Left renal cortex interstitium (tissue), 4 donors: ENCODE measurements at regions not wholly inside any gene's neighbourhood (a gene's known extent, or its start where the extent isn't known, plus 50 kb on each side); places are given as distances from the start of the nearest gene placed in this dataset.

Experiments used
- DNase-seq, 4 donors: peaks; one replicate each; pipeline ENCODE4 v3.0.0-alpha.2; 2013; ENCODE audit warnings: low read depth in 4 of 4, low spot score in 2 of 4, missing footprints in 1 of 4

DNA sequence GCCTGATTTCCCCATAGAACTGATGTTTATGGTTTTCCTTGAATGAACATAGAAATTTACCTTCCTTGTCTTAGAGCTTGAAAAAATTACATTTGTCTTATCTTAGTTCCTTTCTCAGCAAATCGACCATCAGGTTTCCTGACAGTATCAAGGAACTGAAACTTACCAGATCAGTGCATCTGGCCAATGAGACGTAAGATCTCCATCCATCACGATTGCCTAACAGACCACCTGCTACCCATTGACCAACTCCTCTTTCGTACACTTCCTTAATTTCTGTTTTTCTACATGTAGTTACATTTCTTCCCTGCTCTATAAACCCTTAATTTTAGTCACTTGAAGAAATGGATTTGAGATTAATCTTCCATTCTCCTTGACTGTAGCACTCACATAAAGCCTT lies 57.4 kb upstream of the TMPRSS15 start:
- no peak for DNase-seq

GRCh38 chr21:18461743-18462142 lies 58.2 kb upstream of the TMPRSS15 start:
- no peak for DNase-seq

- DNase-seq: no peak
Observed at GRCh38 chr21:18467715-18468114, 64.1 kb upstream of the TMPRSS15 start.

DNA sequence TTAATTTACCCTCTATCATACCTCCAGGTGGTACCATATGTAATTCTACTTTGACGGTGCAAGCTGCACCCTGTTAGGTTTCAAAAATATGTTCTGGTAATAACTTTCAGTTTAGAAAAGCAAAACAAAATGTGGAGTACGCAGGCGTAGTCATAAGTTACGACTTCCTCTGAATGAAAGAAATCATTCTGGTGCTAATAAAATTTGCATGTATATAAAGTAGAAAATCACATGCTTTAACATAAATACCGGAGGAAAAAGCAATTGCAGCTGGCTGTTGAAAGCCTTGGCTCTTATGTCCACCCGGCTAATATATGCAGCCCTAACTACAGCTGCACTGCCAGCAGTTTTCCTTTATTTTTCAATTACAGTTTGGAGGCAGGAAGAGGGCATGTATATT lies 65.2 kb upstream of the TMPRSS15 start:
- DNase-seq: peak in 1 of 4 donors; percentile 55

- DNase-seq: no peak
Observed at GRCh38 chr21:18476639-18477038, 73.1 kb upstream of the TMPRSS15 start.

DNA sequence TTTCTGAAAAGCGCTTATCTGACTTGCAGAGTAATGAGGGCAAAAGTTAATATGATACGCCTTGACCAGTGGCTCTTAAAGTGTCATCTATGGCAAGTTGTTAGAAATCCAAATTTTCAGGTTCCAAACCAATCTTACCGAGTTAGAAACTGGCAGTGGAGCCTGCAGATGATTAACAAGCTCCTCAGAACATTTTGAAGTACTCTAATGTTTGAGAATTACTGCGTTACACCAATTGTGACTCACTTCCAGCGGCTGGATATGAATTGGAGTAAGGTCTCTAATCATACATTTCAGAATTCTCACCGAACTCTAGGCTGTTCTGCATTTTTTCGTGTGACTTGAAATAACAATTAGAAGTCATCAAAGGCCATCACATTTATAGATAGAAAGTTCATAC lies 73.5 kb upstream of the TMPRSS15 start:
- DNase-seq: no peak

DNA sequence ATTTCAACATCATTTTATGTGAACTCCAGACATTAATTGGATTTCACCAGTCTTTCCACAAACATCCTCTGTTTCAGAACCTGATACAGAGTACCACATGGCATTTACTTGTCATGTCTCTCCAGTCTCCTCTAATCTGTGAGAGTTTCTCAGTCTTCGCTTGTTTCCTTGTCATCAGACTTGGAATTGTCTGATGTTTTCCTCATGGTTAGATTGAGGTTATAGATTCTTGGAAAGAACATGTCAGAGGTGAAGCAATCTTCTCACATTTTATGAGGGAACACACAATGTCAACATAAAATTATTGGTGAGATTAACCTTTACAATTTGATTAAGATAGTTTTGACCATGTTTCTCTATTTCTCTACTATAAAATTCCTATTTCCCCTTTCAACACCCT lies 74.9 kb upstream of the TMPRSS15 start:
- no peak for DNase-seq

DNA sequence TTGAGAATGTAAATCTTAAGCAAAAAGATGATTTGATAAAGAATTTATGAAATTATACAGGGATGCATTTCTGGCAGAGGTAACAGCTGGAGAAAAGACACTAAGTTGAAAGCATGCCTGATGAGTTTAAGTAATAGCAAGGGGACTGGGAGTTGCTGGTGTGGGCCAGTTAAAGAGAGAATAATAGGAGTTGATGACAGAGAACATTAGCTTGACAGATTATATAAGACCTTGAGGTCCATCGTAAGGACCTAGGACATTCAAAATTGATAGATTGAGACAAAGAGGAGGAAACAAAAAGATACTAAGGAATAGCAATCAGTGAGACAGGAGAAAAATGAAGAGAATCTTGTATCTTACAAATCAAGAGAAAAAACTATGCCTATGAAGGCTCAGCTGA lies 84.7 kb upstream of the TMPRSS15 start:
- no peak for DNase-seq

DNA sequence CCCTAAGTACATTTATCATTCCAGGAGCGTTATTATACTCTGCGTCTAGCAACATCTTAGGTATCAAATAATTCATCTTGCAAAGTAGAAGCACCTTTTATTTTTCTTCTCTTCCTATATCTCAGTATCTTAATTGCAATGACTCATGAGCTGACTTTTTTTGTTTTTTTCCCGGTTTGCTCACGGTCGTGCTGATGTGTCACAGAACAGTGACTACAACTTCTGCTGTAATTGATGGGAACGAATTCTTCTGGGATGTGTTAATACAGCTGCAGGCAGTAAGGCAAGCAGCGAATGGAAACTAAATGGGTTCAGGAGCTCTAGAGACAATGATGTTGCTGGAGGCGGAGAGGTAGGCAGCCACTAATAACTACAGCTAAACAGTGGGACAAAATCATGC lies 89.8 kb upstream of the TMPRSS15 start:
- DNase-seq: no peak

- DNase-seq: no peak
Observed at GRCh38 chr21:18495523-18495922, 91.9 kb upstream of the TMPRSS15 start.

DNA sequence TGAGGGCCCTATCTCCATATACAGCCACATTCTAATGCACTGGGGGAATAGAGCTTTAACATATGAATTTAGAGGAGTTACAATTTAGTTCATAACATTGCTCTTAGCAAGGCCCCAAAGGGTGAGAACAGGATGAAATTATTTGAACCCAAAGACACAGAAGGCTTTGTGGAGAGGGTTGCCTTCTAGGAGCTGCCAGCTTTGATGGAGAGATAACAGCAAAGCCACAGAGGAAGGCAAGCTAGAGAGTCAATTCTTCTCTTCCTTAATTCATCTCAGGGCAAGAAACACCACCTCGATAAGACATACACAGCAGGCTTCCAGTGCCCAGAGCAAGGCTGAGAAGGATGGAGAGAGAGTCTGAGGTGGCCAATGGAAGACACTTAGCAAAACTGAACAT lies 94.8 kb upstream of the TMPRSS15 start:
- no peak for DNase-seq

DNA sequence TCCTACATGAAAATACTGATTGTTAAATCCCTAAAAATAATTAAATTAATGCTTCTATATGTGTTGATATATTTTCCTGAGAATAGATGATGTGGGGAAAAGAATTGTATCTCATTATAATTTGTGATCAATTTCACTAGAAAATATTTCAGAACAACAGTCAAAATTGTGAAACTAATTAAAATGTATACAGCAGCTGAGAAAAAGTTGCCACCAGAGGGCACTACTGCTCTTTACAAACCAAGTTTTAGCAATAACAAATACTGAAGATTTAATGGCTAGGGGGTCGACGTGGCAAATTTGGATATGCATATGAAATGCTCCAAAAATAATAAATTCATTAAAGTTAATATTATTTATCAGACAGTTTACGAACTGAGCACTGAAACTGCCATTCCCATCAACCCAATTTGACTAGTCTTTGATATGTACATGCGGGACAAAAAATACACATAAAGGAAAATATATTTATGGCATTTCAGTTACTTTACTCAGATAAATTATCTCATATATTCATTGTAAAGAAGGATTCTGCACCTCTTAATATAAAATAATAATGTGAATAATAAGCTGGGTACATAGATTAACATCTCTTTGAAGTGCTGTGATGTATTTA lies 96.3 kb upstream of the TMPRSS15 start:
- peak in 1 of 4 donors; percentile 44 for DNase-seq

- no peak for DNase-seq
Observed at GRCh38 chr21:18518054-18518481, 114.5 kb upstream of the TMPRSS15 start.

- no peak for DNase-seq
Observed at GRCh38 chr21:18521204-18521603, 117.6 kb upstream of the TMPRSS15 start.

DNA sequence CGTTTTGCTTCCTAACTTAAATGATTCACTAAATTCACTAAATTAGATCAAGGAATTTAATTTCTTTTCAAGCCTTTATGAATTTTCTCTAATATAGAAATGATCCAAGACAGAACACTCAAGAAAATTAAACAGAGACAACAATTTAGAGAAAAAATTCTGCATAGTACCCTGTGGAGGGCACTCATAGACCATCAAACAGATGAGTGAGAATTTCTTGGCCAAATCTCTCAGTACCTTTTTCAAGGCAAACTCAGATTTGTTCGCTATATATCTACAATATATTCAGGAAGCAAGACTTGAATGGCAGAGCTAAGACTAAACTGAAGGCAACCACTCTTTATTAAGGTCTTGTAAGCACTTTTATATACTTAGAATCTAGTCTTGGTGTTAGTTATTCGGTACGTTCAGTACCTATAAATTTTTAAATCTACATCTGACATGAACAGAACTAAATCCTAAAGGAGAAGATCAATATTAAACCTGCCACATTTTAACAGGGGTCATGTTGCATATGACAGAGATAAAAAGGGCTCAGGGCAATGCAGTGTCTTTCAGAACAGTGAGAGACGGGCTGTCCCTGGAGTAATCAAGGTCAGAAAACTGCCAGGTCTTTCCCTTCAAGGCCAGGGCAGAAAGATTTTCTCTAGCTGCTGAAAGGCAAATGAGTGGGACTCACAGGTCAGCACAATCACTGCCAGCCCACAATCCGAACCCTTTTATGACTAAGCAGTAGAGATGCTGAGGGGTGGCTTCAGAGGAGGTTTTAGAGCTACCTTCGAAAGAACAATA lies 118.8 kb upstream of the TMPRSS15 start:
- DNase-seq: no peak

- DNase-seq: no peak
Observed at GRCh38 chr21:18524097-18524880, 120.7 kb upstream of the TMPRSS15 start.

GRCh38 chr21:18529254-18529653 lies 125.7 kb upstream of the TMPRSS15 start:
- no peak for DNase-seq

DNA sequence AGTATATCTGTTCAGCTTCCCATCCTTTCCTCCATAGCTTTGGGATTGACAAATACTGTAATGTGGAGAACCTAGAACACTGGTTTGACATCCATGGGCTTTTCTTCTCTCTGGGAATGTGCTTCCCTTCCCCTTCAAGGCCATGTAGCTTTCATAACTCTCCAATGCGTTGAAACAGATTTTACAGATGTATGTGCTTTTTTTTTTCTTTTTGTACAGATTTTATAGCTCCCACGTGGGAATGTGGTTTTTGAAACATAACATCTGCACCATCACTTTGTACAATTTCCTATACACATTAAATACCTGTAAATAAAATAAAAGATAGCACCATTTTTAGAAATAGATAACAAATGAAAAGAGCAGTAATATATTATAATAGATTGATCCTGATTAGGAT lies 138.5 kb upstream of the TMPRSS15 start:
- DNase-seq: no peak

- DNase-seq: no peak
Observed at GRCh38 chr21:18545908-18546307, 142.3 kb upstream of the TMPRSS15 start.

DNA sequence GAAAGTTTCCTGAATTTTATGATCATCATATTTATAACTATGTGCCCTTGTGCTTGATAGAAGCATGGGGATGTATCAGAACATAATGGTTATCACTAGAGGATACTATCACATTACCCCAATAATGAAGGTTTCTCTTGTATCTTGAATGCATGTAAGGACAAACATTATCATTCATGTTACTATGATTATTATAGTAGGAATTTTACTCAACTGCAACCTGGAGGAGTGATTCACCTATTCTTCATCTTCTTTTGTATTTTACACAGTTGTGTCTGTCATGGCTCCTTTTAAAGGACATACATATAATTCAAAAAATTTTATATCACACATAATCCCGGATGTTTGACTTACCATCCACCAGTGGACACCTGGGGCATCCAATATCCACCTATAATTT lies 143.8 kb upstream of the TMPRSS15 start:
- no peak for DNase-seq

GRCh38 chr21:18548249-18548648 lies 144.7 kb upstream of the TMPRSS15 start:
- DNase-seq: no peak
